Vagina (tissue), 2 donors: ENCODE measurements at regions not wholly inside any gene's neighbourhood (a gene's known extent, or its start where the extent isn't known, plus 50 kb on each side); places are given as distances from the start of the nearest gene placed in this dataset.

ENCODE experiments used
- POLR2AphosphoS5 ChIP-seq, 2 donors: sonication (generic); formaldehyde crosslinking; IDR thresholded peaks; one replicate each; pipeline ENCODE4 v1.9.0; 2017; ENCODE audit warnings: antibody characterized with exemption in 2 of 2, mild to moderate bottlenecking in 2 of 2, low read depth in 1 of 2; ENCODE audit not compliant: insufficient read depth in 1 of 2
- TF ChIP-seq, protein P1 (sequence below), 3 experiments: fragments of 450-650 bp in 2 of 3; fragments of 200-600 bp in 1 of 3; sonication (generic) in 1 of 3; IDR thresholded peaks; one replicate each; pipeline ENCODE4 v1.5.1; 2017 to 2019; ENCODE audit warnings: antibody characterized with exemption in 3 of 3, mild to moderate bottlenecking in 2 of 3, moderate library complexity in 2 of 3

DNA sequence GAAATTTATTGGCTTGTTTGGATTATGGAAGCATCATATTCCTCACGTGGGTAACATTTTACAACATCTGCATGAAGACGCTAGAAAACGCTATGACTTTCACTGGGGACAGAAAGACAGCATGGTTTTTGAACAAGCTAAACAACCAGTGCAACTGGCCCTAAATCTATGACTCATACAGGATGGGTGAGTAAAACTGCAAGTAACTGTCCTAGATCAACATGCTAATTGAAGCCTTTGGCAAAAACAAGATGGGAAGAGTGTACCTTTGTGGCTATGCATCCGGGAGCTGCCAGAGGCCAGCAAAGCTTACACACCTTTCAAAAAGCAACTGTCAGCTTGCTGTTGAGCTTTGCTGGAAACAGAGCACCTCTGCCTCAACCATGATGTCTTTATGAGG lies 1096.0 kb upstream of the DDX18 start:
- TF ChIP-seq, protein P1, sequence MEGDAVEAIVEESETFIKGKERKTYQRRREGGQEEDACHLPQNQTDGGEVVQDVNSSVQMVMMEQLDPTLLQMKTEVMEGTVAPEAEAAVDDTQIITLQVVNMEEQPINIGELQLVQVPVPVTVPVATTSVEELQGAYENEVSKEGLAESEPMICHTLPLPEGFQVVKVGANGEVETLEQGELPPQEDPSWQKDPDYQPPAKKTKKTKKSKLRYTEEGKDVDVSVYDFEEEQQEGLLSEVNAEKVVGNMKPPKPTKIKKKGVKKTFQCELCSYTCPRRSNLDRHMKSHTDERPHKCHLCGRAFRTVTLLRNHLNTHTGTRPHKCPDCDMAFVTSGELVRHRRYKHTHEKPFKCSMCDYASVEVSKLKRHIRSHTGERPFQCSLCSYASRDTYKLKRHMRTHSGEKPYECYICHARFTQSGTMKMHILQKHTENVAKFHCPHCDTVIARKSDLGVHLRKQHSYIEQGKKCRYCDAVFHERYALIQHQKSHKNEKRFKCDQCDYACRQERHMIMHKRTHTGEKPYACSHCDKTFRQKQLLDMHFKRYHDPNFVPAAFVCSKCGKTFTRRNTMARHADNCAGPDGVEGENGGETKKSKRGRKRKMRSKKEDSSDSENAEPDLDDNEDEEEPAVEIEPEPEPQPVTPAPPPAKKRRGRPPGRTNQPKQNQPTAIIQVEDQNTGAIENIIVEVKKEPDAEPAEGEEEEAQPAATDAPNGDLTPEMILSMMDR (IDR thresholded peaks at IDR 0.05) = no peak
- TF ChIP-seq POLR2AphosphoS5 (IDR thresholded peaks at IDR 0.05; ENCODE audit: insufficient read depth in 1 of 2, low read depth in 1 of 2) = no peak
